ENCODE measurements at regions not wholly inside any gene's neighbourhood (a gene's known extent, or its start where the extent isn't known, plus 50 kb on each side); places are given as distances from the start of the nearest gene placed in this dataset.
"Not testable (repeated sequence)": the region's sequence is repeated elsewhere in the genome, so short reads cannot be mapped to it uniquely, and the experiment has no call there.

DNA sequence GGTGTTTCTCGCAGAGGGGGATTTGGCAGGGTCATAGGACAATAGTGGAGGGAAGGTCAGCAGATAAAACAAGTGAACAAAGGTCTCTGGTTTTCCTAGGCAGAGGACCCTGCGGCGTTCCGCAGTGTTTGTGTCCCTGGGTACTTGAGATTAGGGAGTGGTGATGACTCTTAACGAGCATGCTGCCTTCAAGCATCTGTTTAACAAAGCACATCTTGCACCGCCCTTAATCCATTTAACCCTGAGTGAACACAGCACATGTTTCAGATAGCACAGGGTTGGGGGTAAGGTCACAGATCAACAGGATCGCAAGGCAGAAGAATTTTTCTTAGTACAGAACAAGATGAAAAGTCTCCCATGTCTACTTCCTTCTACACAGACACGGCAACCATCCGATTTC, 75.6 kb upstream of the SOD1 start:
- not testable (repeated sequence) for H3K36me3 Mint-ChIP-seq; H3K4me1 Mint-ChIP-seq; H3K4me3 Mint-ChIP-seq; DNase-seq (ENCODE audit: low spot score in 2 of 2); ATAC-seq (ENCODE audit: low read depth); H3K27ac Mint-ChIP-seq; H3K9me3 Mint-ChIP-seq
- H3K27me3 Mint-ChIP-seq: peaks cover 10% of the 10 kb centered on the region

GRCh38 chr21:31583498-31583897, 76.0 kb upstream of the SOD1 start:
- Mint-ChIP-seq H3K9me3 (no peaks in the 10 kb centered on the region), H3K4me1 (no peaks in the 10 kb centered on the region), H3K36me3 (no peaks in the 10 kb centered on the region), H3K27me3 (peaks cover 10% of the 10 kb centered on the region), H3K4me3 (no peak overlapping the region), H3K27ac (no peak overlapping the region)
- ATAC-seq (ENCODE audit: low read depth) (no peak), DNase-seq (ENCODE audit: low spot score in 2 of 2) (no peak)

GRCh38 chr21:31580866-31581276, 78.6 kb upstream of the SOD1 start:
- peak; percentile 59 for ATAC-seq (ENCODE audit: low read depth)
- DNase-seq (ENCODE audit: low spot score in 2 of 2): peak; percentile 48 to 65
- no peaks in the 10 kb centered on the region for H3K4me1 Mint-ChIP-seq
- H3K27ac Mint-ChIP-seq: no peak overlapping the region
- peaks cover 3% of the 10 kb centered on the region for H3K27me3 Mint-ChIP-seq
- no peak overlapping the region for H3K4me3 Mint-ChIP-seq
- H3K9me3 Mint-ChIP-seq: no peaks in the 10 kb centered on the region
- H3K36me3 Mint-ChIP-seq: no peaks in the 10 kb centered on the region

DNA sequence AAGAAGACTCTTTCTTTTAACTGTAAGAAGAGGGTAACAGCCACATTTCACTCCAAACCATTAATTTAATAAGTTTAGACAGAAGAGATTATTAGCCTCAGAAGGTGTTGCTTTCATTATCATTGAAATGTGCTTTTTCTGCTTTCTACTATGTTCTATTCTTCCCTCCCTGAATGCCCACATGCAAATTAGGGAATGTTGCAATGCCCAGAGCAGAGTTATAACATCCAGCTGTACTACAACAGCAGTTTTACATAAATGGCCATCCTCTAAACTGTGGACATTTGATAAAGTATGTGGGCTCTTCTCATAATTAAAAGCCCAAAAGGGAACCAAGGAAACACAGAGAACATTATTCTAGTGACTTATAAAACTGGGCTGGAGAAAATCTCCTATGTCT, 82.2 kb upstream of the SOD1 start:
- Mint-ChIP-seq H3K9me3 (no peaks in the 10 kb centered on the region), H3K4me3 (no peak overlapping the region), H3K36me3 (no peaks in the 10 kb centered on the region), H3K27me3 (peaks cover 3% of the 10 kb centered on the region), H3K27ac (no peak overlapping the region), H3K4me1 (no peaks in the 10 kb centered on the region)
- ATAC-seq (ENCODE audit: low read depth): no peak
- no peak for DNase-seq (ENCODE audit: low spot score in 2 of 2)

DNA sequence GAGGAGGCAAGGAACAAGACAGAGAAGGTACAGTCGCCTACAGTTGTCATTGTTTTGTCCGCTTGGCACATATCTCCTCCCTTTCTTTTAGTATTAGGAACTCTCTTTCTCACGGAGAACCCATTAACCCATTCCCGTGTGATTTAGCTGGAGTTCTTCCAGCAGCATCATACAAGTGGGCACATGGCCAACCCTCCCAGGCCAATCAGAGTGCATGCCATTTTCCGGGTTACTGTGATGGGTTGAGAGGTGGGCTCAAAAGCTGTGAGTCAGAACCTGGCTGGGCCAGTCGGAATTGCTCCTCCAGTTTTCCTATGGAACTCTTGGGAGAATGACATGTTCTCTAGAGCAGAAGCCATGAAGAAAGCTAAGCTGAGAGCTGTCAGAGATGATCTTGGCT, 83.1 kb upstream of the SOD1 start:
- ATAC-seq (ENCODE audit: low read depth) (no peak), DNase-seq (ENCODE audit: low spot score in 2 of 2) (no peak)
- Mint-ChIP-seq H3K4me3 (no peak overlapping the region), H3K4me1 (no peaks in the 10 kb centered on the region), H3K9me3 (no peaks in the 10 kb centered on the region), H3K27ac (no peak overlapping the region), H3K36me3 (no peaks in the 10 kb centered on the region), H3K27me3 (peaks cover 3% of the 10 kb centered on the region)

DNA sequence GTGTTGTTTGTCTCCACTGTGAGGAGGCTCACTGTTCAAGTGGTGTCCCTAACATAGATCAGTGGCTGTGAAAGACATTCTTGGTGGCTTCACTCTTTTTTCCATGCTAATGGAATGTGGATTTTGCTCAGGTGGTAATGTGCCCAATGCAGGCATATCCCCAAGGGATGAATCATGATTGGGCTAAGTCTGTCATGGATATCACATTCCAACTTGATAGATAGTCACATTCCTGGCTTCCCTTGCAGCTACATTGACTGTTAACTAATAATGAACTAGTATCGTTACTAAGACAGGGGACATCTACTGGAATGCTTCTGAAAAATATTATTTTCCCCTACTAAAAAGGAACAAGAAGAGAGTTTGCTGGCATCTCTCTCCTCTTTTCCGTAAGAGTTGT, 86.3 kb upstream of the SOD1 start:
- DNase-seq (ENCODE audit: low spot score in 2 of 2) (no peak), ATAC-seq (ENCODE audit: low read depth) (no peak)
- Mint-ChIP-seq H3K4me1 (no peaks in the 10 kb centered on the region), H3K36me3 (no peaks in the 10 kb centered on the region), H3K4me3 (no peak overlapping the region), H3K27ac (no peak overlapping the region), H3K9me3 (no peaks in the 10 kb centered on the region), H3K27me3 (peaks cover 2% of the 10 kb centered on the region)

GRCh38 chr21:31571879-31572278, 87.6 kb upstream of the SOD1 start:
- Mint-ChIP-seq H3K4me3 (no peak overlapping the region), H3K27me3 (no peaks in the 10 kb centered on the region), H3K9me3 (no peaks in the 10 kb centered on the region), H3K27ac (no peak overlapping the region), H3K36me3 (no peaks in the 10 kb centered on the region), H3K4me1 (no peaks in the 10 kb centered on the region)
- no peak for ATAC-seq (ENCODE audit: low read depth)
- no peak for DNase-seq (ENCODE audit: low spot score in 2 of 2)

- Mint-ChIP-seq H3K27ac (no peak overlapping the region), H3K9me3 (no peaks in the 10 kb centered on the region), H3K4me3 (no peak overlapping the region), H3K4me1 (no peaks in the 10 kb centered on the region), H3K27me3 (no peaks in the 10 kb centered on the region), H3K36me3 (no peaks in the 10 kb centered on the region)
- ATAC-seq (ENCODE audit: low read depth) (no peak), DNase-seq (ENCODE audit: low spot score in 2 of 2) (no peak)
Observed at GRCh38 chr21:31570824-31571566, 88.5 kb upstream of the SOD1 start.

- DNase-seq (ENCODE audit: low spot score in 2 of 2) (no peak), ATAC-seq (ENCODE audit: low read depth) (no peak)
- Mint-ChIP-seq H3K36me3 (no peaks in the 10 kb centered on the region), H3K27me3 (no peaks in the 10 kb centered on the region), H3K4me3 (no peak overlapping the region), H3K27ac (no peak overlapping the region), H3K4me1 (no peaks in the 10 kb centered on the region), H3K9me3 (no peaks in the 10 kb centered on the region)
Observed at GRCh38 chr21:31566611-31567010, 92.9 kb upstream of the SOD1 start.

DNA sequence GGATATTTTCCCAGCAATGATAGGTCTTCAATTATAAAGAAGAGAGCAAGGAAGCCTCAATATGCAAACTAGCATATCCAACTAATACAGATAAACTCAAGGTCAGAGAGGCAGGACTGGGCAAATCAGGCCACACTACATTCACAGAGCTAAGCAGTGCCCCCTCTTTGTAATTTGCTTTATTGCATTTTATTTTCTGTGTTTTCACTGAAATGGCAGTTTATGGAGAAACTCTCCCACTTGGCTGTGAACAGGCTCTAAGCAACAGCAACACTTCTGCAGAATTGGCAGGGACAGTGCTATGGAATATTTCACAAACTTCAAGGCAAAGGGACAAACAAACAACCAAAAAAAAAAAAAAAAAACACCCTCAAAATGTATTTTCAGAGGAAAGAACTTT, 93.4 kb upstream of the SOD1 start:
- H3K27me3 Mint-ChIP-seq: no peaks in the 10 kb centered on the region
- no peaks in the 10 kb centered on the region for H3K4me1 Mint-ChIP-seq
- no peaks in the 10 kb centered on the region for H3K9me3 Mint-ChIP-seq
- no peaks in the 10 kb centered on the region for H3K36me3 Mint-ChIP-seq
- no peak overlapping the region for H3K27ac Mint-ChIP-seq
- no peak overlapping the region for H3K4me3 Mint-ChIP-seq
- DNase-seq (ENCODE audit: low spot score in 2 of 2) (no peak), ATAC-seq (ENCODE audit: low read depth) (no peak)

GRCh38 chr21:31564439-31564838, 95.1 kb upstream of the SOD1 start:
- ATAC-seq (ENCODE audit: low read depth) (no peak), DNase-seq (ENCODE audit: low spot score in 2 of 2) (no peak)
- H3K4me1 Mint-ChIP-seq: peaks cover 2% of the 10 kb centered on the region
- H3K36me3 Mint-ChIP-seq: no peaks in the 10 kb centered on the region
- no peak overlapping the region for H3K27ac Mint-ChIP-seq
- no peaks in the 10 kb centered on the region for H3K9me3 Mint-ChIP-seq
- no peak overlapping the region for H3K4me3 Mint-ChIP-seq
- H3K27me3 Mint-ChIP-seq: peaks cover 7% of the 10 kb centered on the region

GRCh38 chr21:31560479-31560878, 99.0 kb upstream of the SOD1 start:
- peaks cover 16% of the 10 kb centered on the region for H3K27me3 Mint-ChIP-seq
- H3K4me1 Mint-ChIP-seq: peaks cover 3% of the 10 kb centered on the region
- H3K9me3 Mint-ChIP-seq: no peaks in the 10 kb centered on the region
- H3K4me3 Mint-ChIP-seq: no peak overlapping the region
- H3K36me3 Mint-ChIP-seq: no peaks in the 10 kb centered on the region
- no peak for ATAC-seq (ENCODE audit: low read depth)
- no peak overlapping the region for H3K27ac Mint-ChIP-seq
- no peak for DNase-seq (ENCODE audit: low spot score in 2 of 2)

DNA sequence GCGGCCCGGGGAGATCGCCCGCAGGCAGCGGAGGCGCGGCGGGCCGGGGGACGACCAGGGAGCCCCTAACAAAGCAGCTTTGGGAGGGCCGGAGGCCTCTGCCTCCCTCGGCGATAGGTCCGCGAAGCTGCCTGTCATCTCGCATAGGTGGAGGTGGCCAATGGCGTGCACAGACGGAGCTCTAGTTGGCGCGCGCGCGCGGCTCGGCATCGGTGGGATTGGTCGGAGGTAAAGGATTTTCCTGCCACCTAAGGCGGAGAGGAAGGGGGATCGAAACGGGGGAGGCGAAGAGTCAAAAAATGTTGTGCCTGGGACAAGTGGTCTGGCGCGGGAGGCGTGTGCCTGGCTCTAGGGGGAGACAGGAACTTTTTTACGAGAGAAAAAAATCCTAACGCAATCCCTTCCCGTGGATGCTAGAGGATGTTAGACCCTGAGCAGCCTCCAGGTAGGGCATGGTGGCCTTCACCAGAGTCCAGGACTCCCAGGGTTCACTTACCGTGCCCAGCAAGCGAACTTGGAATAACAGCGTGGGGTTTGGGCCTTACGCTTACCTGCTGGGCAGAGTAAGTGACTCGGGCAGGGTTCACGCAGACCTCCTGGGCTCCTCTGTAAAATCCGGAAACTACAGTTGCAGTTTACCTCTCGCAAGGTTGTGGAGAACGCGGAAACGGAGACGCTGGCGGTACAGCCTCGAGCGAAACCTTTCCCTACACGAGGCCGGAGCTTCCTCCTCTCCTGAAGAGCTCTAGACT, 99.9 kb upstream of the SOD1 start:
- ATAC-seq (ENCODE audit: low read depth): peak; percentile 79
- H3K27me3 Mint-ChIP-seq: peaks cover 17% of the 10 kb centered on the region

GRCh38 chr21:31558962-31559367, 100.5 kb upstream of the SOD1 start:
- Mint-ChIP-seq H3K9me3 (no peaks in the 10 kb centered on the region), H3K4me1 (peaks cover 3% of the 10 kb centered on the region), H3K27ac (no peak overlapping the region), H3K36me3 (no peaks in the 10 kb centered on the region), H3K27me3 (peaks cover 17% of the 10 kb centered on the region), H3K4me3 (peak overlapping the region; percentile 89)
- DNase-seq (ENCODE audit: low spot score in 2 of 2) (peak; percentile 55 to 82), ATAC-seq (ENCODE audit: low read depth) (peak; percentile 88)

More for the DNA sequence above, 99.9 kb upstream of the SOD1 start:
- no peak overlapping the region for H3K27ac Mint-ChIP-seq
- DNase-seq (ENCODE audit: low spot score in 2 of 2): peak in 1 of 2 donors; percentile 62
- H3K4me3 Mint-ChIP-seq: peak overlapping the region; percentile 89
- H3K36me3 Mint-ChIP-seq: no peaks in the 10 kb centered on the region
- H3K4me1 Mint-ChIP-seq: peaks cover 3% of the 10 kb centered on the region
- no peaks in the 10 kb centered on the region for H3K9me3 Mint-ChIP-seq

Data from memory B cell (primary cell).